ENCODE measurements at regions not wholly inside any gene's neighbourhood (a gene's known extent, or its start where the extent isn't known, plus 50 kb on each side); places are given as distances from the start of the nearest gene placed in this dataset.

DNA sequence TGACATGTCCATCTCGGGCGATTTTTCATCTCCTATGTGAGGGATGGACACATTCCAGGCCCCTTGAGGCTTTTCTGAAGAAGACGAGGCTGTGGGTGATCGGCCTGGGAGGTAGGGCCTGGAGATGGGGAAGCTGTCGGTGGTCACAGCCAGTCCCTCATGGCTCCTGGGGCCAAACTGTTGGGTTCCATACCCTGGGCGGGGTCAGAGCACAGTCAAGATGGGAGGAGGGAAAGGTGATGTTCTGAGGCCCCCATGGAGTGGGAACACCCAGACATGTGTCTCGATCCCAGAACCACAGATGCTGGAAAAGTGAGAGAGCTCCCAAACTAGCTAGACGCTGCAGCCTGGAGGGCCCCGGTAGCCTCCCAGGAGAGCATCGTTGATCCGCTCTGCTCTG lies 157.5 kb upstream of the C1orf174 start:
- no peak for TF ChIP-seq TAF1 (IDR thresholded peaks at IDR 0.05; ENCODE audit: low read depth, low read length)
- no peak for TF ChIP-seq POU2F2 (IDR thresholded peaks at IDR 0.05; ENCODE audit: low read depth, low read length)
- TF ChIP-seq POLR2A (IDR thresholded peaks at IDR 0.05; ENCODE audit: low read depth, low read length), result no peak
- TF ChIP-seq POLR2AphosphoS5 (IDR thresholded peaks at IDR 0.05; ENCODE audit: low read depth, low read length), result no peak
- no peak for TF ChIP-seq SPI1 (IDR thresholded peaks at IDR 0.05; ENCODE audit: low read depth, low read length)
- no peak for TF ChIP-seq PAX5 (IDR thresholded peaks at IDR 0.05; ENCODE audit: insufficient read depth, low read length, severe bottlenecking)
- no peak for DNase-seq (ENCODE audit: insufficient read length, low spot score)
- no peak for FAIRE-seq

DNA sequence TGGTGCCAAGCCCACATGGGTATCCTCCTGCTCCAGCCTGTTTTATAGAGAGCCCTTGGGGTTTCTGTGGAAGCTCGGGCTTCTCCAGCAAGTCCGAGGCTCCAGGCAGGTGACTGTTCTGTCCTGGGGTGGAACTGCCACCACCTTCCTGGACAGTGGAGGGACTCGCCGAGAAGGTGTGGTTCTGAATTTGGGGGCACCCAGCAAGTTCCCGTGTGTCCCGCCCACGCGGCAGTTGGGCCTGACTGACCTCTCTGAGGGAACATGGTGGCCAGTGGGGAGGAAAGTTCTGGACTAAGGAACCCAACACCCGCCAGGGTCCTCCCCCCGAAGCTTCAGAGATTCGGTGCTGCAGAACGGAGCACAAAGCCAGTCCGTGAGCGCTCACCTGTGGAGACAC lies 158.1 kb upstream of the C1orf174 start:
- FAIRE-seq, result no peak
- DNase-seq (ENCODE audit: insufficient read length, low spot score), result no peak
- TF ChIP-seq POLR2A (IDR thresholded peaks at IDR 0.05; ENCODE audit: low read depth, low read length) (no peak), POLR2AphosphoS5 (IDR thresholded peaks at IDR 0.05; ENCODE audit: low read depth, low read length) (no peak), SPI1 (IDR thresholded peaks at IDR 0.05; ENCODE audit: low read depth, low read length) (no peak), PAX5 (IDR thresholded peaks at IDR 0.05; ENCODE audit: insufficient read depth, low read length, severe bottlenecking) (no peak), TAF1 (IDR thresholded peaks at IDR 0.05; ENCODE audit: low read depth, low read length) (no peak), POU2F2 (IDR thresholded peaks at IDR 0.05; ENCODE audit: low read depth, low read length) (no peak)

DNA sequence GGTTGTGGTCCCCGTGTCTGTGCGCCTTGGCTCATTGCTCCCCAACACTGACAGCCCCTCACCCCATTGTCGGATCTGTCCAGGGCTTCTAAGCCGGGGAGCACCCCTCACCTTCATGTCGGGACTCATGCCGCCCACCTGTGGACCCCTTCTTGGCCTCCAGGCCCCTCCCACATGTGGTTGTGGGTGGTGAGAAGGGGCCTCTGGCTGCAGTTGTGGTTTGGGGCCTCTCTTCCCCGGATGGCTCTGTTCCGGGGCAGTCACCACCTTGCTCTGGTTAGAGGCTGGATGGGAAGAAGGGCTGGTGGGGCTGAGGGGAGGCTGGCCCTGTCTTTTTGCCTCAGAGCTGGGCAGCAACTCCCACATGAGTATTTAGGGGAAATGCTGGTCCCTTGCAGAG lies 158.6 kb upstream of the C1orf174 start:
- FAIRE-seq, result no peak
- no peak for DNase-seq (ENCODE audit: insufficient read length, low spot score)
- TF ChIP-seq TAF1 (IDR thresholded peaks at IDR 0.05; ENCODE audit: low read depth, low read length) (no peak), POLR2A (IDR thresholded peaks at IDR 0.05; ENCODE audit: low read depth, low read length) (no peak), SPI1 (IDR thresholded peaks at IDR 0.05; ENCODE audit: low read depth, low read length) (no peak), POLR2AphosphoS5 (IDR thresholded peaks at IDR 0.05; ENCODE audit: low read depth, low read length) (no peak), POU2F2 (IDR thresholded peaks at IDR 0.05; ENCODE audit: low read depth, low read length) (no peak), PAX5 (IDR thresholded peaks at IDR 0.05; ENCODE audit: insufficient read depth, low read length, severe bottlenecking) (no peak)

DNA sequence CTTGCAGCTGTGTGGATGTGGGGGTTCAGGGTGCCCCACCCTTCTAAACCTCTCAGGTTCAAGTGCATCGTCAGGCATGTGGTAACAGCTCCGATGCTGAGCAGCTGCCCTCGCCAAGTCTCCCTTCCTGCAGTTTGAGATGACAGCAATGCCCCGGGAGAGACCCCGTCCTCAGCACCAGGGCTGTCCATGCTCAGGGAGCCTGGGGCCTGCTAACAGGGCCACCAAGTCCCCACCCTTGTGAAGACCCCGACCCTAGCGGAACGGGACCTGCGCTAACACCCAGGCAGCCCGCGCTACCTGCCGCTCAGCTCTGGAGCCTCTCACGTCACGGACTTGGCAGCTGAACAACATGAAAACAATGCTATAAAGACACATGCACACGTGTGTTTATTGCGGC lies 159.2 kb upstream of the C1orf174 start:
- DNase-seq (ENCODE audit: insufficient read length, low spot score) (no peak), FAIRE-seq (no peak)

DNA sequence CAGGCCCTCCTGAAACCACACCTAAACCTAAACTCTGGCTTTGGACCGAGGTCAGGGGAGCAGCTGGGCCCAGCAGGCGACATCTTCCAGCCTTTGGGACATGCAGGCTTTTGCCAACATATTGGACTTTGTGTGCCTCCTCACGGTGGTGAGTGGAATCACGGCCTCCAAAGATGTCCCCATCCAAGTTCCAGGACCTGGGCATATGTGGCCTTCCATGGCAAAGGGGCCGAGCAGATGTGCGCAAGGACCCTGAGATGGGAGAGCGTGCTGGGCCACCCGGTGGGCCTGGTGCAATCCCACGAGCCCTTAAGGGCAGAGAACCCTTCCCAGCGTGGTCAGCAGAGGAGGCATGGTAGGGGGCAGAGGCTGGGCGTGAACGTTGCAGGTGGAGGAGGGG lies 160.8 kb upstream of the C1orf174 start:
- no peak for DNase-seq (ENCODE audit: insufficient read length, low spot score)
- no peak for FAIRE-seq

More for the DNA sequence above, 159.2 kb upstream of the C1orf174 start:
- TF ChIP-seq TAF1 (IDR thresholded peaks at IDR 0.05; ENCODE audit: low read depth, low read length) (no peak), POLR2AphosphoS5 (IDR thresholded peaks at IDR 0.05; ENCODE audit: low read depth, low read length) (no peak), POLR2A (IDR thresholded peaks at IDR 0.05; ENCODE audit: low read depth, low read length) (no peak), PAX5 (IDR thresholded peaks at IDR 0.05; ENCODE audit: insufficient read depth, low read length, severe bottlenecking) (no peak), SPI1 (IDR thresholded peaks at IDR 0.05; ENCODE audit: low read depth, low read length) (no peak), POU2F2 (IDR thresholded peaks at IDR 0.05; ENCODE audit: low read depth, low read length) (no peak)

DNA sequence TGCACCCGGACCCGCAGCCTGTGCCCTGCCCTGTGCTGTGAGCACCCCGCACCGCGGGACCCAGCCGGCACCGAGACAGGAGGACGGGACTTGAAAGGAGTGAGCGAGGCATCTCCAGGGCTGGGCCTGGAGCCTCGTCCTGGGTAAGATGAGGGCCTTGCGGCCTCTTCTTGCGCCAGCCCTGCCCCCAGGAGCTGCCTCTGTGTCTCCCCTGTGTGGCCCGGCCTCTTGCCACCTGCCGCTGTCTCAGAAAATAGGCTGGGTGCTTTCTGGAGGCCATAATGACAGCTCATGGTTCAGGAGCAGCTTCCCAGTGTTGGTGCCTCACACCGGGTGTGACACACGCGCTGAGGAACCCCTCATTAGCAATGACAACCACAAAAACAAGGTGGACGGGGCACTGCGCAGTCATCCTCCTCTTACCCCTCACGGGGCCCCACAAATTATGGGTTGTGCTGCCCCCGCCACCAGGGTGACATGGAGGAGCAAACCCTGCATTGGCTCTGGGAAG lies 161.5 kb upstream of the C1orf174 start:
- no peak for FAIRE-seq
- no peak for DNase-seq (ENCODE audit: insufficient read length, low spot score)
- TF ChIP-seq POLR2A (IDR thresholded peaks at IDR 0.05; ENCODE audit: low read depth, low read length), result no peak
- TF ChIP-seq POU2F2 (IDR thresholded peaks at IDR 0.05; ENCODE audit: low read depth, low read length), result no peak
- no peak for TF ChIP-seq PAX5 (IDR thresholded peaks at IDR 0.05; ENCODE audit: insufficient read depth, low read length, severe bottlenecking)
- no peak for TF ChIP-seq POLR2AphosphoS5 (IDR thresholded peaks at IDR 0.05; ENCODE audit: low read depth, low read length)
- no peak for TF ChIP-seq TAF1 (IDR thresholded peaks at IDR 0.05; ENCODE audit: low read depth, low read length)
- TF ChIP-seq SPI1 (IDR thresholded peaks at IDR 0.05; ENCODE audit: low read depth, low read length), result no peak

More for the DNA sequence above, 160.8 kb upstream of the C1orf174 start:
- TF ChIP-seq POLR2A (IDR thresholded peaks at IDR 0.05; ENCODE audit: low read depth, low read length) (no peak), TAF1 (IDR thresholded peaks at IDR 0.05; ENCODE audit: low read depth, low read length) (no peak), SPI1 (IDR thresholded peaks at IDR 0.05; ENCODE audit: low read depth, low read length) (no peak), PAX5 (IDR thresholded peaks at IDR 0.05; ENCODE audit: insufficient read depth, low read length, severe bottlenecking) (no peak), POU2F2 (IDR thresholded peaks at IDR 0.05; ENCODE audit: low read depth, low read length) (no peak), POLR2AphosphoS5 (IDR thresholded peaks at IDR 0.05; ENCODE audit: low read depth, low read length) (no peak)

DNA sequence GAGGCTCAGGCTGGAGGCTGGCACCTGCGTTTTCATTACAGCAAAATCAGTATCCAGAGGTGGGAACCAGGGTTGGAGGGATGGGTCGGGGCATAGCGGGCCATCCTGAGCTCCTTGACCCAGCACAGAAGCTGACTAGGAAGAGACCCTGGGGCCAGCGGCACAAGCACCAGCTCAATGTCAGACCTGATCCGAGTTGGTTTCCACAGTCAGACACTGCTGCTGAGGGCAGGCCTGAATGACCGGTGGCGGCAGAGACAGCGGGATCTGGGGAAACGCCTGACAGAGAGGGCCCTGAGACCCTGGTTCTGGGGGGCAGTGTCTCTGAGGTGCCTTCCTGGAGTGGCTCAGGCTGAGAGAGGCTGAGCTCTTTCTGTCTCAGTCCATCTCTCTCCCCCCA lies 162.0 kb upstream of the C1orf174 start:
- FAIRE-seq (no peak), DNase-seq (ENCODE audit: insufficient read length, low spot score) (no peak)
- TF ChIP-seq TAF1 (IDR thresholded peaks at IDR 0.05; ENCODE audit: low read depth, low read length), result no peak
- TF ChIP-seq POLR2AphosphoS5 (IDR thresholded peaks at IDR 0.05; ENCODE audit: low read depth, low read length), result no peak
- TF ChIP-seq SPI1 (IDR thresholded peaks at IDR 0.05; ENCODE audit: low read depth, low read length), result no peak
- no peak for TF ChIP-seq PAX5 (IDR thresholded peaks at IDR 0.05; ENCODE audit: insufficient read depth, low read length, severe bottlenecking)
- no peak for TF ChIP-seq POLR2A (IDR thresholded peaks at IDR 0.05; ENCODE audit: low read depth, low read length)
- TF ChIP-seq POU2F2 (IDR thresholded peaks at IDR 0.05; ENCODE audit: low read depth, low read length), result no peak

DNA sequence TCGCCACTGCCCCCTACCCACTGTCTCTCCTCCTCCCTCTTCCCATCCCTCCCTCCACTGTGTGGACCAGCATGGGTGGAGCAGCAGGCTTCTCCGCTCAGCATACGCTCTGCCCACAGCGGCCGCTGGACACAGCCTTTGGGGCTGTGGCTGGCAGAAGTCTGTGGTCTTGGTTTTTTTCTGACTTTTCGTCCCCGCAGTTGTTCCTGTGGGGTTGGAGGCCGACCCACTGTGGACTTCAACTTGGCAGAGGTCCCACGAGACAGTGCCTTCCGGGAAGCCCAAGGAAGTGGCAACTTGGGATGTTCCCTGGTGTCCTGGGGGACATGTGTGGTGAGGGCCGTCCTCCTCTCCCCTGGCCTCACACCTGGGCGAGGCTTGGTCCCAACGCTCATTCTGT lies 162.5 kb upstream of the C1orf174 start:
- TF ChIP-seq SPI1 (IDR thresholded peaks at IDR 0.05; ENCODE audit: low read depth, low read length) (no peak), POLR2AphosphoS5 (IDR thresholded peaks at IDR 0.05; ENCODE audit: low read depth, low read length) (no peak), POLR2A (IDR thresholded peaks at IDR 0.05; ENCODE audit: low read depth, low read length) (no peak), PAX5 (IDR thresholded peaks at IDR 0.05; ENCODE audit: insufficient read depth, low read length, severe bottlenecking) (no peak), POU2F2 (IDR thresholded peaks at IDR 0.05; ENCODE audit: low read depth, low read length) (no peak), TAF1 (IDR thresholded peaks at IDR 0.05; ENCODE audit: low read depth, low read length) (no peak)
- FAIRE-seq (no peak), DNase-seq (ENCODE audit: insufficient read length, low spot score) (no peak)

DNA sequence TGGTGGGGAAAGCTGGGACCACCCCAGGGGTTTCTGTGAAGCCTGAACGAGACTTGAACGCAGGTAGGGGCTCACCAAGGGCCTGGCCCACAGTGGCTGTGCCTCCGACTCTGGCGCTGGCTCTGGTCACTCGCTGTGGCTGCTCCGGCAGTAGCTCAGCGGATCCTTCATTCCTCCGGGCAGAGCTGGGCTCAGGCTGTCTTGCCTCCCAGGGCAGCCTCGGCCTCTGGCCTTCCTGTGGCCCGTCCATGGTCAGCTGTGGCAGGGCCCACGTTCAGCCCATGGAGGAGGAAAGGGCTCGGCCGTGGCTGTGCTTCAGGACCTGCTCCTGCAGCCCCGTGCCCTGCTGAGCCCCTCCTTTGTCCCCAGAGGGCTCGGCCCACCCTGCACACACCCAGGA lies 162.9 kb upstream of the C1orf174 start:
- no peak for DNase-seq (ENCODE audit: insufficient read length, low spot score)
- no peak for FAIRE-seq

More for the DNA sequence above, 162.9 kb upstream of the C1orf174 start:
- TF ChIP-seq POU2F2 (IDR thresholded peaks at IDR 0.05; ENCODE audit: low read depth, low read length) (no peak), SPI1 (IDR thresholded peaks at IDR 0.05; ENCODE audit: low read depth, low read length) (no peak), POLR2A (IDR thresholded peaks at IDR 0.05; ENCODE audit: low read depth, low read length) (no peak), PAX5 (IDR thresholded peaks at IDR 0.05; ENCODE audit: insufficient read depth, low read length, severe bottlenecking) (no peak), TAF1 (IDR thresholded peaks at IDR 0.05; ENCODE audit: low read depth, low read length) (no peak), POLR2AphosphoS5 (IDR thresholded peaks at IDR 0.05; ENCODE audit: low read depth, low read length) (no peak)
